SKM-1 (cell line): ENCODE measurements at regions not wholly inside any gene's neighbourhood (a gene's known extent, or its start where the extent isn't known, plus 50 kb on each side); places are given as distances from the start of the nearest gene placed in this dataset.
"Not testable (repeated sequence)": the region's sequence is repeated elsewhere in the genome, so short reads cannot be mapped to it uniquely, and the experiment has no call there.

Source experiments
- DNase-seq: peaks from one replicate; lab custom pipeline; 2025; ENCODE audit not compliant: unreplicated experiment; lab: John Stamatoyannopoulos, UW

GRCh38 chrX:4588893-4589292 is 875.4 kb upstream of the PRKX start:
- no peak for DNase-seq

GRCh38 chrX:4588466-4588865 is 875.0 kb upstream of the PRKX start:
- DNase-seq, result no peak

- DNase-seq, result no peak
Observed at GRCh38 chrX:4588056-4588455, 874.6 kb upstream of the PRKX start.

GRCh38 chrX:4579999-4580398 is 866.5 kb upstream of the PRKX start:
- DNase-seq, result no peak

DNA sequence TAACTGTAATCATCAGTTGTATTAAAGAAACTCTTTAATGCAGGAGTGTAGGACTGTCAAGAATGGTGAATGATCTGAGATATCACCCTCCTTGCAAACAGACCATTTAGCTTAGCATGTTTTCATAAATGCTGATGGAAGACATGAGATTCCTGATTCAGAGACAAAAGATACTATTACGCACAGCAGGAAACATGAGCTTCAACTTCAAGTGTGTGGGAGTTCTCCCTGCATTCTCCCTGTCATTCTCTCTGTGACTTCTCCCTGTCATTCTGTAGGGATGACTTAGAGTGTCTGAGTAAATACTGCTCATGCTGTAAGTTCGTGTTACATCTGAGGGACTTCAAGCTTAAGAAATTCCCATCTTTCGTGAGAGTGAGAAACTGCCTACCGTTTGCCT is 866.0 kb upstream of the PRKX start:
- no peak for DNase-seq

- no peak for DNase-seq
Observed at GRCh38 chrX:4572691-4573090, 859.2 kb upstream of the PRKX start.

- DNase-seq, result no peak
Observed at GRCh38 chrX:4570151-4570550, 856.7 kb upstream of the PRKX start.

- no peak for DNase-seq
Observed at GRCh38 chrX:4560192-4560591, 846.7 kb upstream of the PRKX start.

DNA sequence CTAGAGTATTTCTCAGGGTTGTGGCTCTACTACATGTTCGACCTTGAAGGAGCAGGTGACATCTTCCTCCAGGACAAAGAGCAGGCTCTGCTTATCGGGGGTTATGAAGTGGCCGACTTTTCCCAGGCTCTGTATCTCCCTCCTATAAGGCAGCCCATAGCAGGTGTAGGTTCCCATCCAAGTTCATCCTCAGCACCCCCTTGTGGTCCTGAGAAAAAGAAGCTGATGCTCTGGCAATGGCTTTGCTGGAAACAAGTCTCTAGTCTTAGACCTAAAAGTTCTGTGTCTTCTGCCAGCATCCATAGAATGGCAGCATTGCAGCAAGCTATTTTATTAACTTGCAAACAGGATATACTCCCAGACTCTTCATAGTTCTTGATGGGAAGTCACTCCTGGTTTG is 836.6 kb upstream of the PRKX start:
- DNase-seq, result no peak

GRCh38 chrX:4547213-4547836 is 833.9 kb upstream of the PRKX start:
- peak; percentile 1 for DNase-seq

DNA sequence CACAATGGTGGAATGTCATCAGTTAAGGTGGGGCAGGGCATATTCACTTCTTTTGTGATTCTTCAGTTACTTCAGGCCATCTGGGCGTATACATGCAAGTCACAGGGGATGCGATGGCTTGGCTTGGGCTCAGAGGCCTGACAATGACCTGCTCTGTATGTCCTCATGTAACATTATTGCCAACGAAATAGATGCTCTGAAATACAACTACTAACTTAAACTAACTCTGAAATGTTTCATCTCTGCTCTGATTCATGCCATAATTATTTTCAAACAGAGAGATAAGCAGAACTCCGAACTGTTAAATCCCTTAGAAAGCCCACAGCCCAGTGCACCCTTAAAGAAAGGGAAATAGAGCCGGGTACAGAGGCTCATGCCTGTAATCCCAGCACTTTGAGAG is 832.7 kb upstream of the PRKX start:
- DNase-seq, result not testable (repeated sequence)

GRCh38 chrX:4528247-4528646 is 814.8 kb upstream of the PRKX start:
- no peak for DNase-seq

DNA sequence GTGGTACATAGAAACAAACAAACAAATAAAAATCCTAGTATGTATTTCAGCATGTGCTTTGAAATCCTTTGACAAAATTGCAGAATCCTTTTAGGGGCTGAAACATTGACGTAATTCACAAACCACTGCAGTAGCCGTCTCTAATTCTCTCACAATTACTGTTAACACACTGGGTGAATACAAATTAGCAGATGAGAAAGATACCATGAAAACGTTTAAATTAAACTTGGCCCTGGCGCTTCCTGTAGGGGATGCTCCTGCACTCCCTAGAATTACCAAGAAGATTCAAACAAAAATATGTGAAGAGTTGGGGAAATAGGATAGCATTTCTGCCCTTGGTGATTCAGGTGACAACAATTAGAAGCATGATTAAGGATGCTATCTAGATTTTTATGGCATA is 772.5 kb upstream of the PRKX start:
- no peak for DNase-seq

DNA sequence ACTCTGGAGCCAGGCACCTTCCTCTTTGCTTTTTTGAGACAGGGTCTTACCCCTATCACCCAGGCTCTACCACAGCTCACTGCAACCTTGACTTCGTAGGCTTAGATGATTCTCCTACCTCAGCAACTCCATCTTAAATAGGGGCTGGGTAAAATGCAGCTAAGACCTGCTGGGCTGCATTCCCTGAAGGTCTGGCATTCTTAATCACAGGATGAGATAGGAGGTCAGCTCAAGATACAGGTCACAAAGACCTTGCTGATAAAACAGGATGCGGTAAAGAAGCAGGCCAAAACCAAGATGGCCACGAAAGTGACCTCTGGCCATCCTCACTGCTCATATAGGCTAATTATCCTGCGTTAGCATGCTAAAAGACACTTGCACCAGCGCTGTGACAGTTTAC is 770.8 kb upstream of the PRKX start:
- DNase-seq, result no peak

- DNase-seq, result no peak
Observed at GRCh38 chrX:4451591-4451990, 738.1 kb upstream of the PRKX start.

DNA sequence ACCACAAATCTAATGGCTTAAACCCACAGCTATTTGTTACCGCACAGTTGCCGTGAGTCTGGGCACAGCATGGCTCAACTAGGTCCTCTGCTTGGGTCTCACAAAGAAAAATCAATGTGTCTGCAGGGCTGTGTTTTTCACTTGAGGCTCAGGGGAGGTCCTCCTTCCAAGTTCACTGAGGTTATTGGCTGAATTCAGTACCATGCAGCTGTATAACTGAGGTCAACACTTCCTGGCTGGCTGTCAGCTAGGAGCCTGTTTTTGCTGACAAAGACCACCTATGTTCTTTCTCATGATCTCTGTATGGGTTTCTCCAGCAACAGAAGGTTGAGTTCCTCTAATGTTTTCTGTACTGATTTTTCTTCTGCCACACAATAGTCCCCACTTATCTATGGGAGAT is 736.7 kb upstream of the PRKX start:
- no peak for DNase-seq

DNA sequence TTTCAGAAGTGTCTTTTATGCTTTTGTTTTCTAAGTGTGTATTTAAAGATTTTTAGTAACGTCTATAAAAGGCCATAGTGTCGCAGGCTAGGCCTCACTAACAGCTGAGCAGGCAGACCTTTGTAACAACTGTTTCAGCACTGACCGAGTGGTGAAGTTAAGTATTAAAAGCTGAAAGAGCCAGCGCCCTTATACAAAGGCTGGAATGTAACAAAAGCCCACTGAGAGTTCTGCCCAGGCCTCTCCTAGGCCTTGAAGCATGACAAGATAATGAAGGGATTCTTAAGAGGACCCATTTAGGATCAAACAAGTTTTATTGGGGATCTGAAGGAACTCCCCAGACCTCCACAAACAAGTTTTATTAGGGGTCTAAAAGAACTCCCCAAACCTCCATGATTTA is 722.5 kb upstream of the PRKX start:
- no peak for DNase-seq

DNA sequence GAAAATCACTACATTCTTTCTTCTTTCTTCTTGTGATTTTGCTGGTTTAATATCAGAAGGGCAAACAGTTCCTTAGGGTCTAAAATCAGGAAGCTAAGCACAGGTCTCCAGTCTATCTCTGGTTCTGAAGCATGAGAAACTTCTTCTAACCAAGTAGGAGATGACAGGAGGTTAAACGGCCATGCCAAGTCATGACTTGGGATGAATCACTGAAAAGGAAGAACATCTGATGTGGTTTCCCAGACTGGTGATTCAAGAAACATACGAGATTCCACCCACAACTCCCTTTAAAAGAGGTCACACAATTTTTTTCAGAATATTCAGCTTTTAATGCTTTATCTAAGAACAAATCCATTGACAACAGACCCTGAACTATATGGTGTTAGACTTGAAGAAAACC is 684.0 kb upstream of the PRKX start:
- no peak for DNase-seq

DNA sequence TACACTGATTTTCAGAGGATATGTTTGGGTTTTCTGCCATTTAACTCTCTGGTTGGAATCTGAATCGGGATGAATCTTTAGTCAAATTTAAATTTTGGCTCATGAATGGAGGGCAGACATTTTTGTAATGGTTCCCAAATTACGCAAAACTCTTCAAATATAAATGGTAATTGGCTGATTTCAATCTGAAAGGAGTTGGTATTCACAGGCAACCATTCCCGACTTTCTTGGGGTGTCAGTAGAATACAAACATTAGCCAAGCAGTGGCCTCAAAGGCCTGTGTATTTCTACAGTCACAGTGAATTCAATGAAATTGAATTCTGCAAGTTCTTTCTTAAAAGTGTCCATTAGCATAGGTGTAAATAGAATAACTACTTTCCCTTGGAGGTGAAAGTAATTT is 668.8 kb upstream of the PRKX start:
- no peak for DNase-seq

DNA sequence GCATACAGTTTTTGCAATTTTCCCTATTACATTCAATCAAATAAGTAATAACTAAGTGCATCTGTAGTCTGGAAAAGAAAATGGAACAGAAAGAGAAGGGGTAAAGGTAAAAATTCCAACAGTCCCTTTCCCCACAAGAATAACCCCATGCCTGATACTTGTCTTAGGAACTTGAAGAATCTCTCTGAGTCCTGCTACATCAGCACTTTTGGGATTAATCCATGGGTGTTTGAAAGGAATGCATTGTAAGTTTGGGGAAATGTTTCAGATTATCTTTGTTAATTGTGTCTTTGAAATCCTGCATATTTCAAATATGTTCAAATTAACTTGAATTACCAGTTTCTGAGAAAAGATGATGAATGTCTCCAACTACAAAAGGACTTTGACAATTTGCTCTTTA is 667.3 kb upstream of the PRKX start:
- DNase-seq, result no peak

- DNase-seq, result no peak
Observed at GRCh38 chrX:4379071-4379470, 665.6 kb upstream of the PRKX start.

- no peak for DNase-seq
Observed at GRCh38 chrX:4373791-4374190, 660.3 kb upstream of the PRKX start.

- DNase-seq, result no peak
Observed at GRCh38 chrX:4358577-4358976, 645.1 kb upstream of the PRKX start.

GRCh38 chrX:4322916-4323315 is 609.5 kb upstream of the PRKX start:
- no peak for DNase-seq
